HepG2 (cell line): ENCODE measurements at regions not wholly inside any gene's neighbourhood (a gene's known extent, or its start where the extent isn't known, plus 50 kb on each side); places are given as distances from the start of the nearest gene placed in this dataset.
A peak's percentile ranks its signal among the peaks of the same experiment; 100 is the strongest.

Experiments used
- ATAC-seq: fragments of 200-7000 bp; cut with Tn5 transposase; 3 replicates; pipeline ENCODE4 v1.9.1; 2020; ENCODE audit warnings: mild to moderate bottlenecking, moderate library complexity
- BruUV-seq: library from RNA; stranded (reverse); fragments of 400-500 nt; replicated peaks from 2 replicates; lab custom pipeline; 2021; lab: Mats Ljungman, UMichigan
- CTCF ChIA-PET: fragments of 300-600 bp; formaldehyde crosslinking; extraction: SDS; loops from one replicate; lab custom pipeline; 2021; ENCODE audit warnings: low total read pairs, inconsistent platforms, low intra/inter-chr PET ratio; lab: Yijun Ruan, JAX
- POLR2A ChIA-PET: fragments of 350-600 bp; sonication (Branson Sonifier 250); formaldehyde crosslinking; loops from one replicate; lab custom pipeline; 2020; ENCODE audit warnings: antibody characterized with exemption, inconsistent platforms; lab: Yijun Ruan, JAX
- DNase-seq: peaks from one replicate; pipeline ENCODE4 v3.0.0-alpha.2; 2015; ENCODE audit warnings: low spot score
- FAIRE-seq: peaks from 3 replicates; lab custom pipeline; 2011; peaks lifted over from hg19 to GRCh38; lab: Jason Lieb, UNC
- H2AFZ ChIP-seq: one replicate; pipeline ENCODE4 v1.6.1; 2011; ENCODE audit warnings: low read length, inconsistent platforms
- H3K27ac ChIP-seq: fragments of 300-600 bp; 3 replicates; pipeline ENCODE4 v1.8.0; 2011; ENCODE audit warnings: mixed run types, mild to moderate bottlenecking, mixed read lengths, low read length, inconsistent platforms; ENCODE audit not compliant: insufficient read depth; ENCODE audit errors: extremely low read length
- H3K27me3 ChIP-seq, 2 experiments: fragments of 200-600 bp in 1 of 2; 2 replicates in 1 of 2; 3 replicates in 1 of 2; pipeline versions ENCODE4 v1.6.0 to v1.8.0; 2011; ENCODE audit warnings: low read length in 2 of 2, mild to moderate bottlenecking in 2 of 2, moderate library complexity in 2 of 2, inconsistent platforms in 1 of 2; ENCODE audit not compliant: insufficient read depth in 2 of 2, control insufficient read depth in 1 of 2
- H3K36me3 ChIP-seq, 2 experiments: fragments of 200-600 bp in 1 of 2; replicated peaks in 1 of 2; 2 replicates in 1 of 2; 3 replicates in 1 of 2; pipeline versions ENCODE4 v1.5.1 to v1.8.0; 2011; ENCODE audit warnings: low read length in 2 of 2, inconsistent platforms in 1 of 2; ENCODE audit not compliant: insufficient read depth in 2 of 2, control insufficient read depth in 1 of 2
- H3K4me1 ChIP-seq: 2 replicates; pipeline ENCODE4 v1.5.1; 2012; ENCODE audit warnings: low read length, inconsistent platforms; ENCODE audit not compliant: insufficient read depth
- H3K4me2 ChIP-seq: 2 replicates; pipeline ENCODE4 v1.6.0; 2011; ENCODE audit warnings: low read depth, low read length, inconsistent platforms
- H3K4me3 ChIP-seq, 3 experiments: fragments of 200-600 bp in 1 of 3; sonication (generic), shearing (Covaris generic) in 1 of 3; replicated peaks in 1 of 3; 2 replicates each; pipeline ENCODE4 v1.5.1; 2011 to 2016; ENCODE audit warnings: low read length in 3 of 3, inconsistent platforms in 2 of 3, low read depth in 2 of 3, mild to moderate bottlenecking in 2 of 3, control low read depth in 1 of 3, mixed read lengths in 1 of 3; ENCODE audit not compliant: insufficient read depth in 1 of 3
- H3K79me2 ChIP-seq: one replicate; pipeline ENCODE4 v1.6.1; 2011; ENCODE audit warnings: low read length, inconsistent platforms; ENCODE audit not compliant: insufficient read depth
- H3K9ac ChIP-seq: 2 replicates; pipeline ENCODE4 v1.6.0; 2011; ENCODE audit warnings: mild to moderate bottlenecking, low read depth, low read length, inconsistent platforms; ENCODE audit not compliant: insufficient read depth
- H3K9me3 ChIP-seq: 2 replicates; pipeline ENCODE4 v1.5.1; 2012; ENCODE audit warnings: mild to moderate bottlenecking, low read length
- H4K20me1 ChIP-seq: 2 replicates; pipeline ENCODE4 v1.6.0; 2011; ENCODE audit warnings: inconsistent platforms, mild to moderate bottlenecking, low read length, moderate library complexity; ENCODE audit not compliant: insufficient read depth
- CEBPB ChIP-seq: IDR thresholded peaks from 2 replicates; pipeline ENCODE4 v1.6.1; 2011; ENCODE audit warnings: low read depth, low read length, improper control_type of control experiment, borderline replicate concordance
- CENPT ChIP-seq: sonication (generic); formaldehyde crosslinking; IDR thresholded peaks from 2 replicates; pipeline ENCODE4 v1.8.0; 2022; ENCODE audit warnings: low read depth, mild to moderate bottlenecking, moderate library complexity, missing genetic modification reagents
- HNRNPLL ChIP-seq: fragments of 200-400 bp; formaldehyde crosslinking; IDR thresholded peaks from 2 replicates; pipeline ENCODE4 v1.6.1; 2017; ENCODE audit warnings: mild to moderate bottlenecking, low read depth, low read length; ENCODE audit not compliant: poor library complexity, severe bottlenecking
- KAT2B ChIP-seq: fragments of 150-350 bp; IDR thresholded peaks from 2 replicates; pipeline ENCODE4 v1.6.1; 2014; ENCODE audit warnings: low read depth, low read length, borderline replicate concordance
- PAX8 ChIP-seq: sonication (generic); formaldehyde crosslinking; IDR thresholded peaks from 2 replicates; pipeline ENCODE4 v1.8.0; 2022; ENCODE audit warnings: mild to moderate bottlenecking, missing genetic modification reagents, borderline replicate concordance
- RFX1 ChIP-seq: fragments of 450-650 bp; IDR thresholded peaks from 2 replicates; pipeline ENCODE4 v1.6.1; 2017
- RFX3 ChIP-seq: IDR thresholded peaks from 2 replicates; pipeline ENCODE4 v1.6.1; 2016; ENCODE audit warnings: missing biosample characterization, missing genetic modification reagents
- SIX1 ChIP-seq: sonication (generic); formaldehyde crosslinking; IDR thresholded peaks from 2 replicates; pipeline ENCODE4 v1.4.0; 2020; ENCODE audit warnings: missing genetic modification reagents, borderline replicate concordance
- SMAD1 ChIP-seq: sonication (generic); formaldehyde crosslinking; IDR thresholded peaks from 2 replicates; pipeline ENCODE4 v1.4.0; 2020; ENCODE audit warnings: missing genetic modification reagents, low read depth, mild to moderate bottlenecking, borderline replicate concordance
- ZNF160 ChIP-seq: sonication (generic); formaldehyde crosslinking; IDR thresholded peaks from 2 replicates; pipeline ENCODE4 v1.8.0; 2022; ENCODE audit warnings: mild to moderate bottlenecking, inconsistent platforms, missing genetic modification reagents
- ZNF260 ChIP-seq: sonication (generic); formaldehyde crosslinking; IDR thresholded peaks from 2 replicates; pipeline ENCODE4 v1.4.0; 2020; ENCODE audit warnings: missing genetic modification reagents, low read depth, mild to moderate bottlenecking, borderline replicate concordance
- ZNF33A ChIP-seq: sonication (generic); formaldehyde crosslinking; IDR thresholded peaks from 2 replicates; pipeline ENCODE4 v1.5.1; 2020; ENCODE audit warnings: missing genetic modification reagents, mild to moderate bottlenecking, moderate library complexity, borderline replicate concordance
- ZNF354B ChIP-seq: sonication (generic); formaldehyde crosslinking; IDR thresholded peaks from 2 replicates; pipeline ENCODE4 v1.8.0; 2022; ENCODE audit warnings: mild to moderate bottlenecking, missing genetic modification reagents
- ZNF589 ChIP-seq: sonication (generic); formaldehyde crosslinking; conservative IDR thresholded peaks from 2 replicates; pipeline ENCODE4 v1.8.0; 2022; ENCODE audit warnings: mild to moderate bottlenecking, moderate library complexity, missing genetic modification reagents
- ZNF724P ChIP-seq: sonication (generic); formaldehyde crosslinking; IDR thresholded peaks from 2 replicates; pipeline ENCODE4 v1.8.0; 2022; ENCODE audit warnings: missing genetic modification reagents, borderline replicate concordance
- WGBS: methylation state at CpG from one replicate; pipeline ENCODE4 v1.1.6; 2017; ENCODE audit warnings: low lambda C conversion rate; 5-methylcytosine and 5-hydroxymethylcytosine counted together
- in situ Hi-C: cut with HindIII; loops from 2 replicates; pipeline ENCODE4 v1.10.0; 2017; ENCODE audit warnings: low pct_unique_long_range_greater_than_20kb; ENCODE audit not compliant: extremely low pct_ligation_motif_present
- intact Hi-C: fragments of 100-400 bp; cut with micrococcal nuclease; formaldehyde crosslinking; loops from one replicate; pipeline ENCODE4 v1.10.0; 2022; ENCODE audit not compliant: unreplicated experiment
- TF ChIP-seq, protein P1 (sequence below): sonication (generic); formaldehyde crosslinking; IDR thresholded peaks from 2 replicates; pipeline ENCODE4 v1.4.0; 2020; ENCODE audit warnings: missing genetic modification reagents, borderline replicate concordance

DNA sequence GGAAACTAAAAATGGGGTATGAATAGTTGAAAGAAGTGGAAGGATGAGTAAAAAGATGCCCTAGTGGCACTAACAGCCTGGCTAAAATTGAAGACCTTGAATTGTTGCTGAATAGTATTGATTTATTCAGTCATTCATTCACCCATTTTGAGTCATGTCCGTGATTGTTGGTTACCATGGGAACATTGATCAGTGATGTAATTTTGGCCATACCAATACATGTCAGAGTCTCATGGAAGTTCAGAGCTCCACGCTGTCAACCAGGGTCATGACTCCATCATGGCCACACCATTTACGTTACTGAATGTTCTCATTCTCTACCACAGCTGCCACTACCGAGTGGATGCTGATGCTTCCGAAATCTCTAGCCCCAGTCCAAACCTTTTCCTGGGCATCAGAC, 62.5 kb upstream of the FOXE1 start:
- H2AFZ ChIP-seq: no peak overlapping the region
- no peak overlapping the region for H3K4me3 ChIP-seq
- H3K4me2 ChIP-seq: no peak overlapping the region
- TF ChIP-seq KAT2B (peak; percentile 77; the same call in 1 of the 2 replicates), SMAD1 (CRISPR knock-in tag) (no peak), RFX3 (CRISPR knock-in tag) (0 out of 2 replicates have a peak, but pooled peaks have one; percentile 21), ZNF589 (CRISPR knock-in tag) (no peak), ZNF260 (CRISPR knock-in tag) (no peak), RFX1 (peak; percentile 21; the same call in 1 of the 2 replicates)
- H3K27ac ChIP-seq: no peak overlapping the region
- in situ Hi-C loops: no loop called here
- H3K27me3 ChIP-seq: no peaks in the 10 kb centered on the region
- H3K9me3 ChIP-seq: no peaks in the 10 kb centered on the region
- ATAC-seq: no peak
- no peak overlapping the region for H3K9ac ChIP-seq
- DNase-seq: no peak
- H3K79me2 ChIP-seq: no peaks in the 10 kb centered on the region
- no peaks in the 10 kb centered on the region for H3K36me3 ChIP-seq
- ChIA-PET POLR2A (interaction anchor here (1.0 kb wide), 1 partner anchor 12 kb away, joined by 4 read pairs; no protein-coding TSS in a partner anchor), CTCF (no interaction called here)
- 75% methylated on average over 5 of the region's 5 CpGs for WGBS
- FAIRE-seq: no peak
- no peaks in the 10 kb centered on the region for H4K20me1 ChIP-seq
- peaks cover 31% of the 10 kb centered on the region for H3K4me1 ChIP-seq
- BruUV-seq: no TSS peak
- intact Hi-C loops: no loop called here

DNA sequence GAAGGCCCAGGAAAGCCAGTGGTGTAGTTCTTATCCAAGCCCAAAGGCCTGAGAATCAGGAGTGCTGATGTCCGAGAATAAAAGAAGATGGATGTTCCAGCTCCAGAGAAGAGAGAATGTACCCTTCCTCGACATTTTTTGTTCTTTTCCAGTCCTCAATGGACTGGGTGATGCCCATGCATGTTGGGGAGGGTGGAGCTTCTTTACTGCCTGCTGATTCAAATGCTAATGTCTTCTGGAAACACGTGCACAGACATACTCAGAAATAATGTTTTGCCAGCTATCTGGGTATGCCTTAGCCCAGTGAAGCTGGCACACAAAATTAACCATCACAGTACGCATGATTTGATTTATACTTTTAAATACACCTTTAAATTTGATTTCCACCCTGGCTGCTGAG, 61.5 kb upstream of the FOXE1 start:
- ChIA-PET CTCF (no interaction called here), POLR2A (interaction anchor here (1.0 kb wide), 1 partner anchor 32 kb away, joined by 3 read pairs; no protein-coding TSS in a partner anchor)
- no peak for DNase-seq
- no peak overlapping the region for H3K4me3 ChIP-seq
- BruUV-seq: no TSS peak
- no peaks in the 10 kb centered on the region for H4K20me1 ChIP-seq
- no peaks in the 10 kb centered on the region for H3K9me3 ChIP-seq
- no peak overlapping the region for H3K4me2 ChIP-seq
- in situ Hi-C loops: no loop called here
- H3K36me3 ChIP-seq: no peaks in the 10 kb centered on the region
- H3K9ac ChIP-seq: no peak overlapping the region
- ATAC-seq: no peak
- H3K27ac ChIP-seq: no peak overlapping the region
- H3K79me2 ChIP-seq: no peaks in the 10 kb centered on the region
- peaks cover 31% of the 10 kb centered on the region for H3K4me1 ChIP-seq
- H2AFZ ChIP-seq: no peak overlapping the region
- no peaks in the 10 kb centered on the region for H3K27me3 ChIP-seq
- FAIRE-seq: no peak
- intact Hi-C loops: no loop called here
- 47% methylated on average over 4 of the region's 4 CpGs for WGBS
- TF ChIP-seq SIX1 (CRISPR knock-in tag) (no peak), CENPT (CRISPR knock-in tag) (no peak), PAX8 (CRISPR knock-in tag) (no peak), CEBPB (no peak), HNRNPLL (no peak), ZNF160 (CRISPR knock-in tag) (no peak), ZNF724P (CRISPR knock-in tag) (no peak), ZNF354B (CRISPR knock-in tag) (no peak), ZNF33A (CRISPR knock-in tag) (no peak)
- TF ChIP-seq, protein P1, sequence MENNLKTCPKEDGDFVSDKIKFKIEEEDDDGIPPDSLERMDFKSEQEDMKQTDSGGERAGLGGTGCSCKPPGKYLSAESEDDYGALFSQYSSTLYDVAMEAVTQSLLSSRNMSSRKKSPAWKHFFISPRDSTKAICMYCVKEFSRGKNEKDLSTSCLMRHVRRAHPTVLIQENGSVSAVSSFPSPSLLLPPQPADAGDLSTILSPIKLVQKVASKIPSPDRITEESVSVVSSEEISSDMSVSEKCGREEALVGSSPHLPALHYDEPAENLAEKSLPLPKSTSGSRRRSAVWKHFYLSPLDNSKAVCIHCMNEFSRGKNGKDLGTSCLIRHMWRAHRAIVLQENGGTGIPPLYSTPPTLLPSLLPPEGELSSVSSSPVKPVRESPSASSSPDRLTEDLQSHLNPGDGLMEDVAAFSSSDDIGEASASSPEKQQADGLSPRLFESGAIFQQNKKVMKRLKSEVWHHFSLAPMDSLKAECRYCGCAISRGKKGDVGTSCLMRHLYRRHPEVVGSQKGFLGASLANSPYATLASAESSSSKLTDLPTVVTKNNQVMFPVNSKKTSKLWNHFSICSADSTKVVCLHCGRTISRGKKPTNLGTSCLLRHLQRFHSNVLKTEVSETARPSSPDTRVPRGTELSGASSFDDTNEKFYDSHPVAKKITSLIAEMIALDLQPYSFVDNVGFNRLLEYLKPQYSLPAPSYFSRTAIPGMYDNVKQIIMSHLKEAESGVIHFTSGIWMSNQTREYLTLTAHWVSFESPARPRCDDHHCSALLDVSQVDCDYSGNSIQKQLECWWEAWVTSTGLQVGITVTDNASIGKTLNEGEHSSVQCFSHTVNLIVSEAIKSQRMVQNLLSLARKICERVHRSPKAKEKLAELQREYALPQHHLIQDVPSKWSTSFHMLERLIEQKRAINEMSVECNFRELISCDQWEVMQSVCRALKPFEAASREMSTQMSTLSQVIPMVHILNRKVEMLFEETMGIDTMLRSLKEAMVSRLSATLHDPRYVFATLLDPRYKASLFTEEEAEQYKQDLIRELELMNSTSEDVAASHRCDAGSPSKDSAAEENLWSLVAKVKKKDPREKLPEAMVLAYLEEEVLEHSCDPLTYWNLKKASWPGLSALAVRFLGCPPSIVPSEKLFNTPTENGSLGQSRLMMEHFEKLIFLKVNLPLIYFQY (CRISPR knock-in tag): no peak
